A673 (cell line): ENCODE measurements at regions not wholly inside any gene's neighbourhood (a gene's known extent, or its start where the extent isn't known, plus 50 kb on each side); places are given as distances from the start of the nearest gene placed in this dataset.

Experiments
- BruUV-seq: library from RNA; stranded (reverse); fragments of 400-500 nt; replicated peaks from 2 replicates; lab custom pipeline; 2021; lab: Mats Ljungman, UMichigan
- CTCF ChIA-PET: fragments of 300-600 bp; sonication (Branson Sonifier 250); formaldehyde crosslinking; loops from one replicate; lab custom pipeline; 2022; ENCODE audit warnings: antibody characterized with exemption; lab: Charles Lee
- POLR2A ChIA-PET: fragments of 300-600 bp; sonication (Branson Sonifier 250); formaldehyde crosslinking; loops from one replicate; lab custom pipeline; 2022; ENCODE audit warnings: antibody characterized with exemption; ENCODE audit not compliant: low non-redundant PET; lab: Charles Lee
- DNase-seq: peaks from one replicate; pipeline ENCODE4 v3.0.0-alpha.2; 2015; ENCODE audit warnings: low spot score
- H3K27ac ChIP-seq: fragments of 200-600 bp; sonication (generic); 2 replicates; pipeline ENCODE4 v1.5.1; 2016; ENCODE audit warnings: mixed run types, low read depth, mild to moderate bottlenecking, mixed read lengths, antibody characterized with exemption, low read length; ENCODE audit not compliant: poor library complexity, severe bottlenecking
- H3K27me3 ChIP-seq: fragments of 200-600 bp; sonication (generic); replicated peaks from 2 replicates; pipeline ENCODE4 v1.6.1; 2017; ENCODE audit warnings: mixed run types, low read depth, mild to moderate bottlenecking, mixed read lengths, antibody characterized with exemption, low read length; ENCODE audit not compliant: insufficient read depth, poor library complexity
- H3K36me3 ChIP-seq: fragments of 200-600 bp; sonication (generic); 2 replicates; pipeline ENCODE4 v1.6.1; 2016; ENCODE audit warnings: mixed run types, mild to moderate bottlenecking, mixed read lengths, antibody characterized with exemption, low read length; ENCODE audit not compliant: insufficient read depth, poor library complexity, severe bottlenecking
- H3K4me1 ChIP-seq: fragments of 200-600 bp; sonication (generic); 2 replicates; pipeline ENCODE4 v1.6.1; 2017; ENCODE audit warnings: mixed run types, mild to moderate bottlenecking, mixed read lengths, antibody characterized with exemption, low read length; ENCODE audit not compliant: insufficient read depth, poor library complexity, severe bottlenecking
- H3K4me3 ChIP-seq: fragments of 200-600 bp; sonication (generic); 2 replicates; pipeline ENCODE4 v1.5.1; 2016; ENCODE audit warnings: low read depth, mixed run types, mild to moderate bottlenecking, mixed read lengths, low read length; ENCODE audit not compliant: poor library complexity, severe bottlenecking
- H3K9me3 ChIP-seq: fragments of 200-600 bp; sonication (generic); 2 replicates; pipeline ENCODE4 v1.6.1; 2016; ENCODE audit warnings: mixed run types, low read depth, mild to moderate bottlenecking, mixed read lengths, antibody characterized with exemption, low read length; ENCODE audit not compliant: poor library complexity, severe bottlenecking
- EZH2 ChIP-seq: fragments of 200-600 bp; sonication (generic); IDR thresholded peaks from 2 replicates; pipeline ENCODE4 v1.6.1; 2017; ENCODE audit warnings: borderline replicate concordance, low read depth, mild to moderate bottlenecking, mixed read lengths, antibody characterized with exemption, low read length; ENCODE audit not compliant: poor library complexity, severe bottlenecking
- intact Hi-C: fragments of 100-400 bp; cut with micrococcal nuclease; formaldehyde crosslinking; loops from one replicate; pipeline ENCODE4 v1.10.0; 2022; ENCODE audit not compliant: unreplicated experiment
- TF ChIP-seq, protein P1 (sequence below): fragments of 300-800, 200-600 bp; sonication (generic); conservative IDR thresholded peaks from 2 replicates; pipeline ENCODE4 v1.5.1; 2017; ENCODE audit warnings: low read depth, mild to moderate bottlenecking, antibody characterized with exemption, low read length, moderate library complexity, mixed read lengths

DNA sequence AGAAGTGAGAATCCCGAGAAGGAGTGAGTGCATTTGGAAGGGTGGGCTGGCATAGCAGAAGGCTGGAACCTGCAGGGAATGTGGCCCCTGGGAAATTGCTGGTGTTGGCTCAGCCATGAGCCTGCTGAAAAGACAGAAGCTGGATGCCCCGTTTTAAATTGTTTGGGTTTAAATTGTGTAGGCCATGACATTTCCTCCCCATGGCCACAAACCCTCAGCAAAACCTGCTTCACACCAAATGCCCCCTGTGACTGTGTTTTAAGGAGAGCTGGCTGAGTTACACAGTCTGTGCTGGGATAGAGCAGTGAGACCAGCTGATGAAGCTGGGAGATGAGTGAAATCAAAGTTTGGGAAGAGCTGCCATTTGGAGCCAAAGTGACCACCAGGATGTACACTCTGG is 216.3 kb upstream of the RGMA start:
- no TSS peak for BruUV-seq
- intact Hi-C loops, result no loop called here
- TF ChIP-seq EZH2, result no peak
- TF ChIP-seq, protein P1, sequence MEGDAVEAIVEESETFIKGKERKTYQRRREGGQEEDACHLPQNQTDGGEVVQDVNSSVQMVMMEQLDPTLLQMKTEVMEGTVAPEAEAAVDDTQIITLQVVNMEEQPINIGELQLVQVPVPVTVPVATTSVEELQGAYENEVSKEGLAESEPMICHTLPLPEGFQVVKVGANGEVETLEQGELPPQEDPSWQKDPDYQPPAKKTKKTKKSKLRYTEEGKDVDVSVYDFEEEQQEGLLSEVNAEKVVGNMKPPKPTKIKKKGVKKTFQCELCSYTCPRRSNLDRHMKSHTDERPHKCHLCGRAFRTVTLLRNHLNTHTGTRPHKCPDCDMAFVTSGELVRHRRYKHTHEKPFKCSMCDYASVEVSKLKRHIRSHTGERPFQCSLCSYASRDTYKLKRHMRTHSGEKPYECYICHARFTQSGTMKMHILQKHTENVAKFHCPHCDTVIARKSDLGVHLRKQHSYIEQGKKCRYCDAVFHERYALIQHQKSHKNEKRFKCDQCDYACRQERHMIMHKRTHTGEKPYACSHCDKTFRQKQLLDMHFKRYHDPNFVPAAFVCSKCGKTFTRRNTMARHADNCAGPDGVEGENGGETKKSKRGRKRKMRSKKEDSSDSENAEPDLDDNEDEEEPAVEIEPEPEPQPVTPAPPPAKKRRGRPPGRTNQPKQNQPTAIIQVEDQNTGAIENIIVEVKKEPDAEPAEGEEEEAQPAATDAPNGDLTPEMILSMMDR, result no peak
- Histone ChIP-seq H3K9me3 (no peaks in the 10 kb centered on the region), H3K4me3 (no peak overlapping the region), H3K36me3 (no peaks in the 10 kb centered on the region), H3K4me1 (peaks cover 6% of the 10 kb centered on the region), H3K27me3 (no peaks in the 10 kb centered on the region), H3K27ac (no peak overlapping the region)
- CTCF ChIA-PET, result no interaction called here
- POLR2A ChIA-PET, result no interaction called here
- no peak for DNase-seq

DNA sequence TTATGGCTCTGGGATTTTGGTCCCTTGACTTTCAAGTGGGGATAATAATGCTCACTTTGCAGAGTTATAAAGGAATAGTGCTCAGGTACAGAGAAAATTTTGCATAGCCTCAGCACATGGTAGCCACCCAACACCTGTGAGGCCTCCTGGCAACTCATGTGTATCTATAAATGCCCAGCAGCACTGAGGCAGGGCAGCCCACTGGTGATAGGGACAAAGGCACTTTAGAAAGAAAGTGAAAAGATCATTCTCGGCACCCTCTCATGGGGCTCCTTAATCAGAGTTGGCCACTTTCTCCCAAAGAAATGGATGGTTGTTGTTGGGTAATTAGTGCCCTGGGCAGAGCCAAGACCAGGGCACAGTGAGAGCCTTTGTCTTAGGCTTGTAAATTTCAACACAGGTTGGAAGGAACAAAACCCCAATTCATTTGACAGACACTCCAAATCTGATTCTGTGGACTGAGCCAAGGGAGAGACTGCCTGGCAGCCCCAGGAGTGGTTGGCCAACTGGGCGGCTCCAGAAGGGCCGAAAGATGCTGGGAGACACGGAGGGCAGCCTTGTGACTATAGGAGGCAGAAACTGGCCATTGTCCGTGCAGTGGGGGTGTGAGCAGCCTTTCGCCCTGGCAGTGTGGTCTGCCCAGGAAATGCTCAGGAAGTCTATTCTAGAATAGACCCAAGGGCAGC is 213.2 kb upstream of the RGMA start:
- Histone ChIP-seq H3K27me3 (no peaks in the 10 kb centered on the region), H3K4me3 (no peak overlapping the region), H3K9me3 (no peaks in the 10 kb centered on the region), H3K4me1 (peaks cover 25% of the 10 kb centered on the region), H3K36me3 (no peaks in the 10 kb centered on the region), H3K27ac (no peak overlapping the region)
- no peak for DNase-seq
- TF ChIP-seq, protein P1, result no peak
- no peak for TF ChIP-seq EZH2
- no TSS peak for BruUV-seq
- intact Hi-C loops, result no loop called here
- POLR2A ChIA-PET, result no interaction called here
- CTCF ChIA-PET, result no interaction called here

DNA sequence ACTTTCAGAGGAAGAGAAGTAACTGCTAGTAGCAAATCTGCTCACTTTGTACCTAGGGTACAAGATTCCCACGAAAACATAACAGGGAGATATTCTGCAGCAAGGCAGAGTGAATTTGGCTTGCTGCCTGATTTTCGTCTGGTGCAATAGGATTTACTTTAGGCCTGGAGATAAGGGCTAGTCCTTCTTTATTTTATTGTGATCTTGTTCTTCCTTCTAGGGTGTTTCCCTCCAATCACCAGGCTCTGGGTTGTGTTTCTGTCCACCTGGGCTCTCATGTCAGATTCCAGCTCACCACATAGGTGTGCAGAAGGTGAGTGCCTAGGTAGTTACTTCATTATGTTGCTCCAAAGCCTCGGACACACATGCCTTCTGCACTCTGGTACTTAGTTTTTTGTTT is 211.8 kb upstream of the RGMA start:
- ChIA-PET POLR2A (no interaction called here), CTCF (no interaction called here)
- H3K27ac ChIP-seq, result no peak overlapping the region
- peak; percentile 23 for DNase-seq
- no peaks in the 10 kb centered on the region for H3K27me3 ChIP-seq
- no peaks in the 10 kb centered on the region for H3K9me3 ChIP-seq
- TF ChIP-seq, protein P1, result no peak
- TF ChIP-seq EZH2, result no peak
- no peak overlapping the region for H3K4me3 ChIP-seq
- intact Hi-C loops, result no loop called here
- H3K4me1 ChIP-seq, result peaks cover 39% of the 10 kb centered on the region
- BruUV-seq, result no TSS peak
- H3K36me3 ChIP-seq, result no peaks in the 10 kb centered on the region
